Thoracic aorta (tissue), 2 donors: ENCODE measurements at regions not wholly inside any gene's neighbourhood (a gene's known extent, or its start where the extent isn't known, plus 50 kb on each side); places are given as distances from the start of the nearest gene placed in this dataset.

ENCODE experiments used
- ATAC-seq: fragments of 150-250 bp; one replicate; pipeline ENCODE4 v1.8.0; 2017; ENCODE audit warnings: low read depth; ENCODE audit not compliant: insufficient number of reproducible peaks, low FRiP score
- DNase-seq: peaks from one replicate; pipeline ENCODE4 v3.0.0-alpha.2; 2020; ENCODE audit warnings: low spot score
- H3K27ac ChIP-seq, 2 donors: fragments of 200-600 bp; sonication (generic); 1 replicate in 1 of 2; 2 replicates in 1 of 2; pipeline ENCODE4 v1.5.1; 2016; ENCODE audit warnings: mild to moderate bottlenecking in 2 of 2, moderate library complexity in 2 of 2
- H3K27me3 ChIP-seq: fragments of 200-600 bp; sonication (generic); replicated peaks from 2 replicates; pipeline ENCODE4 v1.6.0; 2016; ENCODE audit warnings: mild to moderate bottlenecking; ENCODE audit not compliant: insufficient read depth
- H3K36me3 ChIP-seq: fragments of 200-600 bp; sonication (generic); one replicate; pipeline ENCODE4 v1.5.1; 2016
- H3K4me1 ChIP-seq, 2 donors: fragments of 200-600 bp; sonication (generic); 1 replicate in 1 of 2; 2 replicates in 1 of 2; pipeline versions ENCODE4 v1.5.1 to v1.6.0; 2016; ENCODE audit warnings: low read depth in 2 of 2, mild to moderate bottlenecking in 1 of 2; ENCODE audit not compliant: control insufficient read depth in 1 of 2
- H3K4me3 ChIP-seq: fragments of 200-600 bp; sonication (generic); 2 replicates; pipeline ENCODE4 v1.5.1; 2016; ENCODE audit warnings: mild to moderate bottlenecking
- H3K9me3 ChIP-seq: fragments of 200-600 bp; sonication (generic); 2 replicates; pipeline ENCODE4 v1.5.1; 2016
- CTCF ChIP-seq: fragments of 200-600 bp; sonication (generic); IDR thresholded peaks from one replicate; pipeline ENCODE4 v1.5.1; 2019; ENCODE audit warnings: antibody characterized with exemption

GRCh38 chr12:42922505-42922850, 332.9 kb upstream of the PRICKLE1 start:
- no peak for TF ChIP-seq CTCF
- H3K27ac ChIP-seq, result no peak overlapping the region
- no peaks in the 10 kb centered on the region for H3K27me3 ChIP-seq
- no peaks in the 10 kb centered on the region for H3K9me3 ChIP-seq
- ATAC-seq, result no peak
- no peaks in the 10 kb centered on the region for H3K36me3 ChIP-seq
- no peak for DNase-seq
- H3K4me3 ChIP-seq, result no peak overlapping the region
- H3K4me1 ChIP-seq, result peaks cover 0 to 7% of the 10 kb centered on the region in 2 donors

DNA sequence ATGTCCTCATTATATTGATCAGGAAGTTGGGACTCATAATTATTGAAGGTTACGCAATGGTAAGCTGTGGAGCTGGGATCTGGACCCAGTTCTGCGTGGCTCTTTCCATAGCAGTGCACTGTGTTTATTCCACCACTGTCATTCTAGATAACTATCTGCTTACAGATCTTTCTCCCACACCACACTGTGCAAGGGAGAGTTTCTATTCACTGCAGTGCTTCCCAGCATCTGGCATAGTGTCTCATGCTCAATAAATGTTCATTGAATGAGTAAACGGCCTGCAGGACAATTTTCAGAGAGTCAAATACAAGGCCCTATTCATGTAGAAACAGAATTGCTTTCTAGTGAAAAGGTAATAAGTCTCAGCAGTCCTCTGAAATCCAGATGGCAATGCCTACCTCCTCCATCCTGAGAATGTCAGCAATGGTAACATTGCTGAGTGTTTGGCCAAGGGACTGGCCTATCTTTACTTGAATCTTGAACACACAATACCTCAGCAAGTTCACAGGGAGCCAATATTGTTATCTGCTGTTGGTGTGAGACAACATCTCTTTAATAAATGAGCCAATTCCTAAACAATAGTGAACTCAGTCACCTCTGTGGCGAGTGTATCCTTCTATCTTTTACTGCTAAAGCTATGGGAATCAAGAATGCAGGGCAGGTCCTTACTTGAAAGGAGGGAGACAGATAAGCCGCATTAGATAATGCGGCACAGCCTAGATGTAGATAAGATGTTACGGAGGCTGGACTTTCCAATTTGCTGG, 332.4 kb upstream of the PRICKLE1 start:
- Histone ChIP-seq H3K4me1 (peaks cover 0 to 7% of the 10 kb centered on the region in 2 donors), H3K36me3 (no peaks in the 10 kb centered on the region), H3K27ac (no peak overlapping the region), H3K9me3 (no peaks in the 10 kb centered on the region), H3K27me3 (no peaks in the 10 kb centered on the region), H3K4me3 (no peak overlapping the region)
- ATAC-seq (no peak), DNase-seq (no peak)
- no peak for TF ChIP-seq CTCF

GRCh38 chr12:42919691-42920090, 330.1 kb upstream of the PRICKLE1 start:
- ATAC-seq, result no peak

GRCh38 chr12:42918443-42918842, 328.9 kb upstream of the PRICKLE1 start:
- peaks cover 0 to 7% of the 10 kb centered on the region in 2 donors for H3K4me1 ChIP-seq
- H3K9me3 ChIP-seq, result no peaks in the 10 kb centered on the region
- ATAC-seq (no peak), DNase-seq (no peak)
- no peak for TF ChIP-seq CTCF
- no peaks in the 10 kb centered on the region for H3K36me3 ChIP-seq
- no peaks in the 10 kb centered on the region for H3K27me3 ChIP-seq
- H3K27ac ChIP-seq, result no peak overlapping the region
- H3K4me3 ChIP-seq, result no peak overlapping the region

More at GRCh38 chr12:42919691-42920090, 330.1 kb upstream of the PRICKLE1 start:
- Histone ChIP-seq H3K4me1 (peaks cover 0 to 7% of the 10 kb centered on the region in 2 donors), H3K36me3 (no peaks in the 10 kb centered on the region), H3K27me3 (no peaks in the 10 kb centered on the region), H3K9me3 (no peaks in the 10 kb centered on the region), H3K27ac (no peak overlapping the region), H3K4me3 (no peak overlapping the region)
- no peak for DNase-seq
- no peak for TF ChIP-seq CTCF

DNA sequence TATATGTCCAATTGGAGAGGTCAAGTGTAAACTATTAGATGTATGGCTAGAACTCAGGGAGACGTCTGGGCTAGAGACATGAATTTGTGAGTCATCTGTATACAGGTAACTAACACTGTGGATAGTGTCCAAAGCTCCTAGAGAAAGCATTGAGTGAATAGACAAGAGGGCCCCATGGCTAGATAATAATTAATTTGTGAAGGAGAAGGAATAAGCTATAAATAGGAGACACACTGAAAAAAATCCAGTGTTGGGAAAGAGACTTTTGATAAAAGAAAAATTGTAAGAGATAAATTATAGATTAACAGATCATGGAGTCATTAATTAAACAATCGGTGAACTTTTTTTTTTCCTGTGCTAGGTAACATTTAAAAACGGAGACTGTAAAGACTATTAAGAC, 326.6 kb upstream of the PRICKLE1 start:
- H3K36me3 ChIP-seq, result no peaks in the 10 kb centered on the region
- no peak for ATAC-seq
- no peak overlapping the region for H3K4me3 ChIP-seq
- H3K27me3 ChIP-seq, result no peaks in the 10 kb centered on the region
- no peaks in the 10 kb centered on the region for H3K4me1 ChIP-seq
- no peaks in the 10 kb centered on the region for H3K9me3 ChIP-seq
- no peak for DNase-seq
- H3K27ac ChIP-seq, result no peak overlapping the region
- no peak for TF ChIP-seq CTCF
